ENCODE measurements at regions not wholly inside any gene's neighbourhood (a gene's known extent, or its start where the extent isn't known, plus 50 kb on each side); places are given as distances from the start of the nearest gene placed in this dataset.

- no peak for DNase-seq (ENCODE audit: low read depth)
These were observed 214.0 kb upstream of the CIBAR2 start for GRCh38 chr16:85326113-85326793.

GRCh38 chr16:85326794-85327181 is 214.5 kb upstream of the CIBAR2 start:
- no peak for DNase-seq (ENCODE audit: low read depth)

GRCh38 chr16:85327731-85328675 is 215.7 kb upstream of the CIBAR2 start:
- DNase-seq (ENCODE audit: low read depth): peak; percentile 88

- no peak for DNase-seq (ENCODE audit: low read depth)
These were observed 216.4 kb upstream of the CIBAR2 start for GRCh38 chr16:85328676-85329058.

GRCh38 chr16:85329059-85329812 is 217.0 kb upstream of the CIBAR2 start:
- DNase-seq (ENCODE audit: low read depth): no peak

GRCh38 chr16:85330006-85330693 is 217.9 kb upstream of the CIBAR2 start:
- no peak for DNase-seq (ENCODE audit: low read depth)

- peak; percentile 85 for DNase-seq (ENCODE audit: low read depth)
These were observed 218.5 kb upstream of the CIBAR2 start for GRCh38 chr16:85330694-85331188.

GRCh38 chr16:85331688-85332087 is 219.4 kb upstream of the CIBAR2 start:
- no peak for DNase-seq (ENCODE audit: low read depth)

GRCh38 chr16:85332175-85332574 is 219.9 kb upstream of the CIBAR2 start:
- no peak for DNase-seq (ENCODE audit: low read depth)

GRCh38 chr16:85333337-85333736 is 221.1 kb upstream of the CIBAR2 start:
- no peak for DNase-seq (ENCODE audit: low read depth)

GRCh38 chr16:85333744-85334640 is 221.7 kb upstream of the CIBAR2 start:
- DNase-seq (ENCODE audit: low read depth): no peak

GRCh38 chr16:85334718-85335583 is 222.7 kb upstream of the CIBAR2 start:
- DNase-seq (ENCODE audit: low read depth): no peak

GRCh38 chr16:85335584-85336491 is 223.6 kb upstream of the CIBAR2 start:
- no peak for DNase-seq (ENCODE audit: low read depth)

GRCh38 chr16:85337910-85338637 is 225.8 kb upstream of the CIBAR2 start:
- DNase-seq (ENCODE audit: low read depth): no peak

GRCh38 chr16:85338638-85338982 is 226.3 kb upstream of the CIBAR2 start:
- DNase-seq (ENCODE audit: low read depth): no peak

GRCh38 chr16:85338989-85339685 is 226.9 kb upstream of the CIBAR2 start:
- no peak for DNase-seq (ENCODE audit: low read depth)

- DNase-seq (ENCODE audit: low read depth): no peak
These were observed 229.9 kb upstream of the CIBAR2 start for GRCh38 chr16:85341972-85342695.
